ENCODE measurements at regions not wholly inside any gene's neighbourhood (a gene's known extent, or its start where the extent isn't known, plus 50 kb on each side); places are given as distances from the start of the nearest gene placed in this dataset.

DNA sequence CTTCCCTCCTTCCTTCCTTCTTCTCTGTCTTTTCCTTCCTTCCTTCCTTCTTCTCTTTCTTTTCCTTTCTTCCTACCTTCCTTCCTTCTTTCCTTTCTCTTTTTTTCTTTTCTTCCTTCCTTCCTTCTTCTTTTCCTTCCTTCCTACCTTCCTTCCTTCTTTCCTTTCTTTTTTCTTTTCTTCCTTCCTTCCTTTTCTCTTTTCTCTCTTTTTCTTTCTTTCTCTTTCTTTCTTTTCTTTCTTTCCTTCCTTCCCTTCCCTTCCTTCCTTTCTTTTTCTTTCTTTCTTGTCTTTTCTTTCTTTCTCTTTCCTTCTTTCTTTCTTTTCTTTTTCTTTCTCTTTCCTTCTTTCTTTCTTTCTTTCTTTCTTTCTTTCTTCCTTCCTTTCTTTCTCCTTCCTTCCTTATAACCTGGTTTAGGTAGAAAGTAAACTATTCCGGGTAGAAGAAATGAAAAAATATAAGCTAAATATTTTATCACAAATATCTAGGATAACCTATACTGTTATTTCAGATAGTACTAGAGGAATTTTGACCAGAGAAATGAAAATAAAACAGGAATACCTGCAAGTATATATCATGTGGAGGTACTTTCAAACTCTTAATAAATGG lies 1741.8 kb upstream of the CDH9 start:
- DNase-seq, result no peak
- Mint-ChIP-seq H3K27ac (no peak overlapping the region), H3K27me3 (ENCODE audit: low read depth) (no peaks in the 10 kb centered on the region; the same call in 1 of the 2 replicates), H3K4me1 (no peaks in the 10 kb centered on the region), H3K36me3 (ENCODE audit: insufficient read depth in 1 of 3, low read depth in 3 of 3) (no peaks in the 10 kb centered on the region), H3K4me3 (no peak overlapping the region), H3K9me3 (no peaks in the 10 kb centered on the region)
- Histone ChIP-seq H3K18ac (ENCODE audit: insufficient read length, low read depth, low read length) (no peak overlapping the region), H3K9ac (ENCODE audit: extremely low read depth, insufficient read length, low read length) (no peak overlapping the region), H3K14ac (ENCODE audit: insufficient read depth, low read length) (no peak overlapping the region), H3K56ac (ENCODE audit: insufficient read length, low read depth, low read length) (no peak overlapping the region), H2BK5ac (ENCODE audit: insufficient read length, low read length) (no peak overlapping the region), H2BK12ac (ENCODE audit: insufficient read length, low read depth, low read length) (no peak overlapping the region), H4K5ac (ENCODE audit: insufficient read length, low read depth, low read length) (no peak overlapping the region), H3K4me1 (ENCODE audit: insufficient read depth, low read length) (no peaks in the 10 kb centered on the region), H3K4ac (ENCODE audit: low read depth, low read length) (no peak overlapping the region), H3K27ac (ENCODE audit: insufficient read length, low read depth, low read length) (no peak overlapping the region), H4K20me1 (ENCODE audit: control insufficient read depth, insufficient read depth, insufficient read length) (no peaks in the 10 kb centered on the region), H2BK120ac (ENCODE audit: low read depth, low read length, poor library complexity, severe bottlenecking) (no peak overlapping the region), H3K9me3 (ENCODE audit: control insufficient read depth, low read depth, low read length) (no peaks in the 10 kb centered on the region), H3K79me2 (ENCODE audit: insufficient read depth, low read length) (no peaks in the 10 kb centered on the region), H3K27me3 (ENCODE audit: insufficient read depth, low read length) (no peaks in the 10 kb centered on the region), H4K8ac (replicated peaks; ENCODE audit: insufficient read length, low read depth, low read length) (no peak overlapping the region), H2AFZ (ENCODE audit: low read length) (no peak overlapping the region), H3K79me1 (ENCODE audit: insufficient read depth, low read depth, low read length, poor library complexity, severe bottlenecking) (no peaks in the 10 kb centered on the region), H2BK20ac (ENCODE audit: low read depth, low read length, poor library complexity, severe bottlenecking) (no peak overlapping the region), H3K23me2 (ENCODE audit: insufficient read length, low read depth, low read length, poor library complexity, severe bottlenecking) (no peaks in the 10 kb centered on the region), H4K91ac (ENCODE audit: insufficient read length, low read depth, low read length) (no peak overlapping the region), H2AK5ac (ENCODE audit: insufficient read length, low read length) (no peak overlapping the region), H2BK15ac (ENCODE audit: low read depth, low read length) (no peak overlapping the region), H3K23ac (ENCODE audit: insufficient read length, low read depth, low read length) (no peak overlapping the region), H3K4me2 (ENCODE audit: insufficient read depth, insufficient read length, low read length) (no peak overlapping the region), H3T11ph (ENCODE audit: low read length) (no peak overlapping the region)
- no CpG with 5 or more reads among the region's 1 CpG for WGBS (ENCODE audit: extremely low coverage, insufficient read length, low lambda C conversion rate)
- no peak for TF ChIP-seq CTCF (conservative IDR thresholded peaks at IDR 0.05)

Measured in H9 (cell line).